ENCODE measurements at regions not wholly inside any gene's neighbourhood (a gene's known extent, or its start where the extent isn't known, plus 50 kb on each side); places are given as distances from the start of the nearest gene placed in this dataset.

GRCh38 chr1:57850176-57850940 lies 426.5 kb upstream of the DAB1 start:
- no peak overlapping the region for H3K27ac ChIP-seq
- no peaks in the 10 kb centered on the region for H3K36me3 ChIP-seq
- no peaks in the 10 kb centered on the region for H3K27me3 ChIP-seq
- no peaks in the 10 kb centered on the region for H3K9me3 ChIP-seq
- WGBS, 4 donors, result 81 to 84% (median 82%) methylated on average over 8 of the region's 8 CpGs
- DNase-seq, result no peak
- TF ChIP-seq CTCF (IDR thresholded peaks at IDR 0.05) (no peak), POLR2A (IDR thresholded peaks at IDR 0.05) (no peak)
- intact Hi-C loops (cut with DNase I), result loop anchor here in 1 of 10 donors (5.0 kb wide), 1 partner anchor 48 kb away; no protein-coding TSS in a partner anchor
- no peak overlapping the region for H3K4me3 ChIP-seq
- no peak for ATAC-seq
- no peaks in the 10 kb centered on the region for H3K4me1 ChIP-seq

GRCh38 chr1:57848406-57848805 lies 424.5 kb upstream of the DAB1 start:
- Histone ChIP-seq H3K9me3 (no peaks in the 10 kb centered on the region), H3K27ac (no peak overlapping the region), H3K36me3 (no peaks in the 10 kb centered on the region), H3K4me1 (no peaks in the 10 kb centered on the region), H3K27me3 (no peaks in the 10 kb centered on the region), H3K4me3 (no peak overlapping the region)
- ATAC-seq, result no peak
- no peak for DNase-seq
- intact Hi-C loops (cut with DNase I), result no loop called here
- TF ChIP-seq POLR2A (IDR thresholded peaks at IDR 0.05) (no peak), CTCF (IDR thresholded peaks at IDR 0.05) (no peak)

GRCh38 chr1:57845041-57845440 lies 421.2 kb upstream of the DAB1 start:
- intact Hi-C loops (cut with DNase I), result no loop called here
- Histone ChIP-seq H3K36me3 (no peaks in the 10 kb centered on the region), H3K27ac (no peak overlapping the region), H3K9me3 (peaks cover 0 to 10% (median 3%) of the 10 kb centered on the region in 12 donors), H3K4me1 (no peaks in the 10 kb centered on the region), H3K27me3 (no peaks in the 10 kb centered on the region), H3K4me3 (no peak overlapping the region)
- DNase-seq (no peak), ATAC-seq (no peak)
- TF ChIP-seq CTCF (IDR thresholded peaks at IDR 0.05) (no peak), POLR2A (IDR thresholded peaks at IDR 0.05) (no peak)
- WGBS, 4 donors, result 65 to 82% (median 71%) methylated on average over 1 of the region's 1 CpG

GRCh38 chr1:57844382-57844980 lies 420.6 kb upstream of the DAB1 start:
- intact Hi-C loops (cut with DNase I), result no loop called here
- no peaks in the 10 kb centered on the region for H3K4me1 ChIP-seq
- H3K9me3 ChIP-seq, result peaks cover 0 to 10% (median 3%) of the 10 kb centered on the region in 12 donors
- DNase-seq, result no peak
- TF ChIP-seq POLR2A (IDR thresholded peaks at IDR 0.05), result no peak
- WGBS, 4 donors, result 77 to 88% (median 81%) methylated on average over 3 of the region's 3 CpGs
- H3K36me3 ChIP-seq, result no peaks in the 10 kb centered on the region
- ATAC-seq, result no peak
- H3K27me3 ChIP-seq, result no peaks in the 10 kb centered on the region
- no peak overlapping the region for H3K27ac ChIP-seq
- H3K4me3 ChIP-seq, result no peak overlapping the region
